HepG2 (cell line): ENCODE measurements at regions not wholly inside any gene's neighbourhood (a gene's known extent, or its start where the extent isn't known, plus 50 kb on each side); places are given as distances from the start of the nearest gene placed in this dataset.

ENCODE experiments used
- ATAC-seq: fragments of 200-7000 bp; cut with Tn5 transposase; 3 replicates; pipeline ENCODE4 v1.9.1; 2020; ENCODE audit warnings: mild to moderate bottlenecking, moderate library complexity
- BruUV-seq: library from RNA; stranded (reverse); fragments of 400-500 nt; replicated peaks from 2 replicates; lab custom pipeline; 2021; lab: Mats Ljungman, UMichigan
- CTCF ChIA-PET: fragments of 300-600 bp; formaldehyde crosslinking; extraction: SDS; loops from one replicate; lab custom pipeline; 2021; ENCODE audit warnings: low total read pairs, inconsistent platforms, low intra/inter-chr PET ratio; lab: Yijun Ruan, JAX
- POLR2A ChIA-PET: fragments of 350-600 bp; sonication (Branson Sonifier 250); formaldehyde crosslinking; loops from one replicate; lab custom pipeline; 2020; ENCODE audit warnings: antibody characterized with exemption, inconsistent platforms; lab: Yijun Ruan, JAX
- DNase-seq: peaks from one replicate; pipeline ENCODE4 v3.0.0-alpha.2; 2015; ENCODE audit warnings: low spot score
- FAIRE-seq: peaks from 3 replicates; lab custom pipeline; 2011; peaks lifted over from hg19 to GRCh38; lab: Jason Lieb, UNC
- H2AFZ ChIP-seq: one replicate; pipeline ENCODE4 v1.6.1; 2011; ENCODE audit warnings: low read length, inconsistent platforms
- H3K27ac ChIP-seq: fragments of 300-600 bp; 3 replicates; pipeline ENCODE4 v1.8.0; 2011; ENCODE audit warnings: mixed run types, mild to moderate bottlenecking, mixed read lengths, low read length, inconsistent platforms; ENCODE audit not compliant: insufficient read depth; ENCODE audit errors: extremely low read length
- H3K27me3 ChIP-seq, 2 experiments: fragments of 200-600 bp in 1 of 2; 2 replicates in 1 of 2; 3 replicates in 1 of 2; pipeline versions ENCODE4 v1.6.0 to v1.8.0; 2011; ENCODE audit warnings: low read length in 2 of 2, mild to moderate bottlenecking in 2 of 2, moderate library complexity in 2 of 2, inconsistent platforms in 1 of 2; ENCODE audit not compliant: insufficient read depth in 2 of 2, control insufficient read depth in 1 of 2
- H3K36me3 ChIP-seq, 2 experiments: fragments of 200-600 bp in 1 of 2; replicated peaks in 1 of 2; 2 replicates in 1 of 2; 3 replicates in 1 of 2; pipeline versions ENCODE4 v1.5.1 to v1.8.0; 2011; ENCODE audit warnings: low read length in 2 of 2, inconsistent platforms in 1 of 2; ENCODE audit not compliant: insufficient read depth in 2 of 2, control insufficient read depth in 1 of 2
- H3K4me1 ChIP-seq: 2 replicates; pipeline ENCODE4 v1.5.1; 2012; ENCODE audit warnings: low read length, inconsistent platforms; ENCODE audit not compliant: insufficient read depth
- H3K4me2 ChIP-seq: 2 replicates; pipeline ENCODE4 v1.6.0; 2011; ENCODE audit warnings: low read depth, low read length, inconsistent platforms
- H3K4me3 ChIP-seq, 3 experiments: fragments of 200-600 bp in 1 of 3; sonication (generic), shearing (Covaris generic) in 1 of 3; replicated peaks in 1 of 3; 2 replicates each; pipeline ENCODE4 v1.5.1; 2011 to 2016; ENCODE audit warnings: low read length in 3 of 3, inconsistent platforms in 2 of 3, low read depth in 2 of 3, mild to moderate bottlenecking in 2 of 3, control low read depth in 1 of 3, mixed read lengths in 1 of 3; ENCODE audit not compliant: insufficient read depth in 1 of 3
- H3K79me2 ChIP-seq: one replicate; pipeline ENCODE4 v1.6.1; 2011; ENCODE audit warnings: low read length, inconsistent platforms; ENCODE audit not compliant: insufficient read depth
- H3K9ac ChIP-seq: 2 replicates; pipeline ENCODE4 v1.6.0; 2011; ENCODE audit warnings: mild to moderate bottlenecking, low read depth, low read length, inconsistent platforms; ENCODE audit not compliant: insufficient read depth
- H3K9me3 ChIP-seq: 2 replicates; pipeline ENCODE4 v1.5.1; 2012; ENCODE audit warnings: mild to moderate bottlenecking, low read length
- H4K20me1 ChIP-seq: 2 replicates; pipeline ENCODE4 v1.6.0; 2011; ENCODE audit warnings: inconsistent platforms, mild to moderate bottlenecking, low read length, moderate library complexity; ENCODE audit not compliant: insufficient read depth
- EZH2 ChIP-seq: conservative IDR thresholded peaks from 2 replicates; pipeline ENCODE4 v1.6.1; 2012; ENCODE audit warnings: mild to moderate bottlenecking, low read depth, low read length, moderate library complexity
- GABPA ChIP-seq, 2 experiments: IDR thresholded peaks; 2 replicates each; pipeline ENCODE4 v1.6.1; 2011 to 2016; ENCODE audit warnings: low read depth in 2 of 2, low read length in 1 of 2, missing biosample characterization in 1 of 2, missing genetic modification characterization in 1 of 2
- NFIB ChIP-seq: sonication (generic); formaldehyde crosslinking; IDR thresholded peaks from 2 replicates; pipeline ENCODE4 v1.9.0; 2021; ENCODE audit warnings: missing genetic modification reagents, mild to moderate bottlenecking, borderline replicate concordance
- PHF20 ChIP-seq: sonication (generic); formaldehyde crosslinking; IDR thresholded peaks from 2 replicates; pipeline ENCODE4 v1.5.0; 2020; ENCODE audit warnings: mild to moderate bottlenecking, missing genetic modification reagents
- ZFP41 ChIP-seq: sonication (generic); formaldehyde crosslinking; IDR thresholded peaks from 2 replicates; pipeline ENCODE4 v1.4.0; 2020; ENCODE audit warnings: mild to moderate bottlenecking, missing genetic modification reagents, borderline replicate concordance
- ZNF354B ChIP-seq: sonication (generic); formaldehyde crosslinking; IDR thresholded peaks from 2 replicates; pipeline ENCODE4 v1.8.0; 2022; ENCODE audit warnings: mild to moderate bottlenecking, missing genetic modification reagents
- ZNF382 ChIP-seq: sonication (generic); formaldehyde crosslinking; IDR thresholded peaks from 2 replicates; pipeline ENCODE4 v1.5.0; 2020; ENCODE audit warnings: missing genetic modification reagents, mild to moderate bottlenecking, borderline replicate concordance
- ZNF468 ChIP-seq: sonication (generic); formaldehyde crosslinking; IDR thresholded peaks from 2 replicates; pipeline ENCODE4 v1.8.0; 2022; ENCODE audit warnings: mild to moderate bottlenecking, moderate library complexity, missing genetic modification reagents
- ZNF563 ChIP-seq: sonication (generic); formaldehyde crosslinking; IDR thresholded peaks from 2 replicates; pipeline ENCODE4 v1.8.0; 2022; ENCODE audit warnings: mild to moderate bottlenecking, moderate library complexity, missing genetic modification reagents
- ZNF746 ChIP-seq: sonication (generic); formaldehyde crosslinking; IDR thresholded peaks from 2 replicates; pipeline ENCODE4 v1.8.0; 2022; ENCODE audit warnings: mild to moderate bottlenecking, missing genetic modification reagents
- ZNF841 ChIP-seq: sonication (generic); formaldehyde crosslinking; IDR thresholded peaks from 2 replicates; pipeline ENCODE4 v1.8.1; 2023; ENCODE audit warnings: missing genetic modification reagents, borderline replicate concordance
- WGBS: methylation state at CpG from one replicate; pipeline ENCODE4 v1.1.6; 2017; ENCODE audit warnings: low lambda C conversion rate; 5-methylcytosine and 5-hydroxymethylcytosine counted together
- in situ Hi-C: cut with HindIII; loops from 2 replicates; pipeline ENCODE4 v1.10.0; 2017; ENCODE audit warnings: low pct_unique_long_range_greater_than_20kb; ENCODE audit not compliant: extremely low pct_ligation_motif_present
- intact Hi-C: fragments of 100-400 bp; cut with micrococcal nuclease; formaldehyde crosslinking; loops from one replicate; pipeline ENCODE4 v1.10.0; 2022; ENCODE audit not compliant: unreplicated experiment
- TF ChIP-seq, protein P1 (sequence below): sonication (generic); formaldehyde crosslinking; IDR thresholded peaks from 2 replicates; pipeline ENCODE4 v1.4.0; 2020; ENCODE audit warnings: missing genetic modification reagents, borderline replicate concordance
- TF ChIP-seq, protein P2 (sequence below): sonication (generic); IDR thresholded peaks from 2 replicates; pipeline ENCODE4 v1.6.1; 2016; ENCODE audit warnings: low read depth, borderline replicate concordance

DNA sequence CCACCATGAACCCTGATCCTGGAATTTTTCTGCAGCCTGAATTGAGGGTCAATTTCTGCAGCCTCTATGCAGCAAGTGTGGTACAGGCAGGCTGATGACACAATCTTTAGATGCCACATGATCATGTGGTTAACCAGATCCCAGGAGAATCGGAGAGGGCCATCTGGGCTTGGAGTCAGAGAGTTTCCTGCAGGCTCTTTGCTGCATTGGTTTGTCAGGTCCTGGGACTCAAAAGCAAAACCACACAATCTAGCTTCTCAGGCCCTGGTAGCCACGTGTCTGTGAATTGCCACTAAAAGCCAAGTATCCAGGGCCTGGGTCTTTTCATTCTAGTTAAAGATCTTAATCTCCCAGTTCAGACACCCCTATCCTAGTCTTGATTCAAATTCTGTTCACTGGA lies 464.5 kb downstream of the BCOR start:
- intact Hi-C loops: no loop called here
- no TSS peak for BruUV-seq
- H3K27me3 ChIP-seq: no peaks in the 10 kb centered on the region
- WGBS: 0% methylated on average over 1 of the region's 2 CpGs
- POLR2A ChIA-PET: no interaction called here
- DNase-seq (no peak), FAIRE-seq (no peak), ATAC-seq (no peak)
- H4K20me1 ChIP-seq: no peaks in the 10 kb centered on the region
- in situ Hi-C loops: no loop called here
- H3K27ac ChIP-seq: no peak overlapping the region
- H3K4me3 ChIP-seq: no peak overlapping the region
- H3K79me2 ChIP-seq: no peaks in the 10 kb centered on the region
- CTCF ChIA-PET: no interaction called here
- H3K9me3 ChIP-seq: no peaks in the 10 kb centered on the region
- TF ChIP-seq PHF20 (CRISPR knock-in tag): no peak
- no peak for TF ChIP-seq ZFP41 (CRISPR knock-in tag)
- TF ChIP-seq NFIB (CRISPR knock-in tag): no peak
- no peak for TF ChIP-seq EZH2
- TF ChIP-seq GABPA (IDR thresholded peaks at IDR 0.05; ENCODE audit: low read depth, low read length): no peak
- TF ChIP-seq GABPA (CRISPR knock-in tag; IDR thresholded peaks at IDR 0.05; ENCODE audit: low read depth): no peak
- TF ChIP-seq, protein P1, sequence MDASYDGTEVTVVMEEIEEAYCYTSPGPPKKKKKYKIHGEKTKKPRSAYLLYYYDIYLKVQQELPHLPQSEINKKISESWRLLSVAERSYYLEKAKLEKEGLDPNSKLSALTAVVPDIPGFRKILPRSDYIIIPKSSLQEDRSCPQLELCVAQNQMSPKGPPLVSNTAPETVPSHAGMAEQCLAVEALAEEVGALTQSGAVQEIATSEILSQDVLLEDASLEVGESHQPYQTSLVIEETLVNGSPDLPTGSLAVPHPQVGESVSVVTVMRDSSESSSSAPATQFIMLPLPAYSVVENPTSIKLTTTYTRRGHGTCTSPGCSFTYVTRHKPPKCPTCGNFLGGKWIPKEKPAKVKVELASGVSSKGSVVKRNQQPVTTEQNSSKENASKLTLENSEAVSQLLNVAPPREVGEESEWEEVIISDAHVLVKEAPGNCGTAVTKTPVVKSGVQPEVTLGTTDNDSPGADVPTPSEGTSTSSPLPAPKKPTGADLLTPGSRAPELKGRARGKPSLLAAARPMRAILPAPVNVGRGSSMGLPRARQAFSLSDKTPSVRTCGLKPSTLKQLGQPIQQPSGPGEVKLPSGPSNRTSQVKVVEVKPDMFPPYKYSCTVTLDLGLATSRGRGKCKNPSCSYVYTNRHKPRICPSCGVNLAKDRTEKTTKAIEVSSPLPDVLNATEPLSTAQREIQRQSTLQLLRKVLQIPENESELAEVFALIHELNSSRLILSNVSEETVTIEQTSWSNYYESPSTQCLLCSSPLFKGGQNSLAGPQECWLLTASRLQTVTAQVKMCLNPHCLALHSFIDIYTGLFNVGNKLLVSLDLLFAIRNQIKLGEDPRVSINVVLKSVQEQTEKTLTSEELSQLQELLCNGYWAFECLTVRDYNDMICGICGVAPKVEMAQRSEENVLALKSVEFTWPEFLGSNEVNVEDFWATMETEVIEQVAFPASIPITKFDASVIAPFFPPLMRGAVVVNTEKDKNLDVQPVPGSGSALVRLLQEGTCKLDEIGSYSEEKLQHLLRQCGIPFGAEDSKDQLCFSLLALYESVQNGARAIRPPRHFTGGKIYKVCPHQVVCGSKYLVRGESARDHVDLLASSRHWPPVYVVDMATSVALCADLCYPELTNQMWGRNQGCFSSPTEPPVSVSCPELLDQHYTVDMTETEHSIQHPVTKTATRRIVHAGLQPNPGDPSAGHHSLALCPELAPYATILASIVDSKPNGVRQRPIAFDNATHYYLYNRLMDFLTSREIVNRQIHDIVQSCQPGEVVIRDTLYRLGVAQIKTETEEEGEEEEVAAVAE: no peak
- no peak for TF ChIP-seq ZNF382 (CRISPR knock-in tag)
- TF ChIP-seq, protein P2, sequence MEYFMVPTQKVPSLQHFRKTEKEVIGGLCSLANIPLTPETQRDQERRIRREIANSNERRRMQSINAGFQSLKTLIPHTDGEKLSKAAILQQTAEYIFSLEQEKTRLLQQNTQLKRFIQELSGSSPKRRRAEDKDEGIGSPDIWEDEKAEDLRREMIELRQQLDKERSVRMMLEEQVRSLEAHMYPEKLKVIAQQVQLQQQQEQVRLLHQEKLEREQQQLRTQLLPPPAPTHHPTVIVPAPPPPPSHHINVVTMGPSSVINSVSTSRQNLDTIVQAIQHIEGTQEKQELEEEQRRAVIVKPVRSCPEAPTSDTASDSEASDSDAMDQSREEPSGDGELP: no peak
- TF ChIP-seq ZNF563 (CRISPR knock-in tag): no peak
- TF ChIP-seq ZNF841: no peak
- TF ChIP-seq ZNF354B (CRISPR knock-in tag): no peak
- TF ChIP-seq ZNF746 (CRISPR knock-in tag): no peak
- TF ChIP-seq ZNF468 (CRISPR knock-in tag): no peak
- H3K9ac ChIP-seq: no peak overlapping the region
- no peak overlapping the region for H3K4me2 ChIP-seq
- no peak overlapping the region for H2AFZ ChIP-seq
- no peaks in the 10 kb centered on the region for H3K4me1 ChIP-seq
- H3K36me3 ChIP-seq: no peaks in the 10 kb centered on the region
